MM.1S (cell line): ENCODE measurements at regions not wholly inside any gene's neighbourhood (a gene's known extent, or its start where the extent isn't known, plus 50 kb on each side); places are given as distances from the start of the nearest gene placed in this dataset.

Experiments used
- DNase-seq: peaks from one replicate; pipeline ENCODE4 v3.0.0-alpha.2; 2015
- H2AFZ ChIP-seq: fragments of 300-600 bp; sonication (generic); 2 replicates; pipeline ENCODE4 v1.6.0; 2016; ENCODE audit warnings: antibody characterized with exemption, low read length
- H3F3A ChIP-seq: fragments of 300-600 bp; sonication (generic); 2 replicates; pipeline ENCODE4 v1.6.1; 2016; ENCODE audit warnings: mild to moderate bottlenecking, antibody characterized with exemption, low read length, moderate library complexity, mixed read lengths; ENCODE audit not compliant: insufficient read depth
- H3K27ac ChIP-seq: fragments of 300-600 bp; sonication (generic); 2 replicates; pipeline ENCODE4 v1.5.1; 2016; ENCODE audit warnings: mild to moderate bottlenecking, low read length
- H3K27me3 ChIP-seq: fragments of 300-600 bp; sonication (generic); replicated peaks from 2 replicates; pipeline ENCODE4 v1.6.0; 2016; ENCODE audit warnings: low read length; ENCODE audit not compliant: insufficient read depth
- H3K36me3 ChIP-seq: fragments of 300-600 bp; sonication (generic); replicated peaks from 2 replicates; pipeline ENCODE4 v1.6.1; 2016; ENCODE audit warnings: mild to moderate bottlenecking, low read length, mixed read lengths; ENCODE audit not compliant: insufficient read depth
- H3K4me1 ChIP-seq: fragments of 300-600 bp; sonication (generic); 2 replicates; pipeline ENCODE4 v1.6.1; 2016; ENCODE audit warnings: low read length, mixed read lengths
- H3K4me2 ChIP-seq: fragments of 300-600 bp; sonication (generic); 2 replicates; pipeline ENCODE4 v1.6.0; 2016; ENCODE audit warnings: low read depth, low read length
- H3K4me3 ChIP-seq: fragments of 300-600 bp; sonication (generic); 2 replicates; pipeline ENCODE4 v1.5.1; 2016; ENCODE audit warnings: low read length, mixed read lengths
- H3K79me2 ChIP-seq: fragments of 300-600 bp; sonication (generic); 2 replicates; pipeline ENCODE4 v1.6.1; 2016; ENCODE audit warnings: mixed run types, low read length, mixed read lengths
- H3K9ac ChIP-seq: fragments of 300-600 bp; sonication (generic); 2 replicates; pipeline ENCODE4 v1.6.1; 2016; ENCODE audit warnings: low read length, mixed read lengths
- H3K9me2 ChIP-seq: fragments of 300-600 bp; sonication (generic); replicated peaks from 2 replicates; pipeline ENCODE4 v1.6.1; 2016; ENCODE audit warnings: mild to moderate bottlenecking, low read length, mixed read lengths; ENCODE audit not compliant: insufficient read depth
- H3K9me3 ChIP-seq: fragments of 300-600 bp; sonication (generic); replicated peaks from 2 replicates; pipeline ENCODE4 v1.6.1; 2016; ENCODE audit warnings: mild to moderate bottlenecking, low read length, mixed read lengths; ENCODE audit not compliant: insufficient read depth
- H4K20me1 ChIP-seq: fragments of 300-600 bp; sonication (generic); 2 replicates; pipeline ENCODE4 v1.6.1; 2016; ENCODE audit warnings: mild to moderate bottlenecking, low read length, moderate library complexity, mixed read lengths; ENCODE audit not compliant: insufficient read depth
- CTCF ChIP-seq: fragments of 300-600 bp; sonication (generic); IDR thresholded peaks from 2 replicates; pipeline ENCODE4 v1.5.1; 2016; ENCODE audit warnings: antibody characterized with exemption, low read length, mixed read lengths
- EZH2 ChIP-seq: fragments of 300-600 bp; sonication (generic); optimal IDR thresholded peaks from 2 replicates; pipeline ENCODE3; 2017; ENCODE audit warnings: low read depth, mild to moderate bottlenecking, antibody characterized with exemption, low read length, mixed read lengths
- EZH2phosphoT487 ChIP-seq: fragments of 300-600 bp; sonication (generic); IDR thresholded peaks from 2 replicates; pipeline ENCODE4 v1.6.1; 2018; ENCODE audit warnings: antibody characterized with exemption, low read length

- Histone ChIP-seq H3K27me3 (peaks cover 10% of the 10 kb centered on the region; the same call in 1 of the 2 replicates), H4K20me1 (no peaks in the 10 kb centered on the region), H3K36me3 (no peaks in the 10 kb centered on the region), H3K9me3 (no peaks in the 10 kb centered on the region), H3F3A (no peaks in the 10 kb centered on the region), H3K9ac (no peak overlapping the region), H3K4me3 (no peak overlapping the region), H2AFZ (no peak overlapping the region), H3K9me2 (no peaks in the 10 kb centered on the region), H3K79me2 (no peaks in the 10 kb centered on the region), H3K4me2 (no peak overlapping the region), H3K4me1 (no peaks in the 10 kb centered on the region), H3K27ac (no peak overlapping the region)
- DNase-seq = no peak
- TF ChIP-seq CTCF (no peak), EZH2 (no peak), EZH2phosphoT487 (no peak)
Measured at GRCh38 chr10:123576706-123577105, 89.4 kb upstream of the GPR26 start.

- H3K27ac ChIP-seq = no peak overlapping the region
- no peak overlapping the region for H3K4me3 ChIP-seq
- H3K36me3 ChIP-seq = no peaks in the 10 kb centered on the region
- peaks cover 15% of the 10 kb centered on the region for H3K27me3 ChIP-seq
- H3K4me2 ChIP-seq = no peak overlapping the region
- no peaks in the 10 kb centered on the region for H3K9me3 ChIP-seq
- no peak for DNase-seq
- no peak overlapping the region for H2AFZ ChIP-seq
- TF ChIP-seq EZH2phosphoT487 (no peak), CTCF (no peak), EZH2 (no peak)
- H3K4me1 ChIP-seq = no peaks in the 10 kb centered on the region
- no peaks in the 10 kb centered on the region for H3K79me2 ChIP-seq
- H3K9me2 ChIP-seq = no peaks in the 10 kb centered on the region
- H4K20me1 ChIP-seq = no peaks in the 10 kb centered on the region
- no peak overlapping the region for H3K9ac ChIP-seq
- H3F3A ChIP-seq = no peaks in the 10 kb centered on the region
Measured at GRCh38 chr10:123577921-123578461, 88.2 kb upstream of the GPR26 start.

- Histone ChIP-seq H3K9ac (no peak overlapping the region), H3F3A (no peaks in the 10 kb centered on the region), H3K9me2 (no peaks in the 10 kb centered on the region), H3K27ac (no peak overlapping the region), H3K4me3 (no peak overlapping the region), H3K36me3 (no peaks in the 10 kb centered on the region), H4K20me1 (no peaks in the 10 kb centered on the region), H3K4me1 (no peaks in the 10 kb centered on the region), H3K79me2 (no peaks in the 10 kb centered on the region), H3K27me3 (peaks cover 22% of the 10 kb centered on the region), H2AFZ (no peak overlapping the region), H3K9me3 (no peaks in the 10 kb centered on the region), H3K4me2 (no peak overlapping the region)
- TF ChIP-seq EZH2 (no peak), EZH2phosphoT487 (no peak), CTCF (no peak)
- no peak for DNase-seq
Measured at GRCh38 chr10:123578721-123579120, 87.4 kb upstream of the GPR26 start.
